ENCODE measurements at regions not wholly inside any gene's neighbourhood (a gene's known extent, or its start where the extent isn't known, plus 50 kb on each side); places are given as distances from the start of the nearest gene placed in this dataset.
A peak's percentile ranks its signal among the peaks of the same experiment; 100 is the strongest.

- no peaks in the 10 kb centered on the region for H3K36me3 ChIP-seq
- H3K4me3 ChIP-seq, result no peak overlapping the region
- no peaks in the 10 kb centered on the region for H3K27me3 ChIP-seq (replicated peaks)
- no peaks in the 10 kb centered on the region for H3K9me3 ChIP-seq (replicated peaks)
- no peak overlapping the region for H3K27ac ChIP-seq
- H3K4me1 ChIP-seq (replicated peaks), result peaks cover 25% of the 10 kb centered on the region
- DNase-seq (ENCODE audit: low read depth in 1 of 2, low spot score in 2 of 2), result no peak
Observed at GRCh38 chr5:82353522-82353921, 75.4 kb upstream of the RPS23 start.

GRCh38 chr5:82352146-82352791, 74.1 kb upstream of the RPS23 start:
- no peak for DNase-seq (ENCODE audit: low read depth in 1 of 2, low spot score in 2 of 2)

GRCh38 chr5:82351754-82352145, 73.6 kb upstream of the RPS23 start:
- H3K27ac ChIP-seq, result no peak overlapping the region
- H3K4me1 ChIP-seq (replicated peaks), result peaks cover 31% of the 10 kb centered on the region
- H3K27me3 ChIP-seq (replicated peaks), result no peaks in the 10 kb centered on the region
- DNase-seq (ENCODE audit: low read depth in 1 of 2, low spot score in 2 of 2), result peak in 1 of 2 experiments; percentile 66
- no peaks in the 10 kb centered on the region for H3K36me3 ChIP-seq
- H3K9me3 ChIP-seq (replicated peaks), result no peaks in the 10 kb centered on the region
- H3K4me3 ChIP-seq, result no peak overlapping the region

More at GRCh38 chr5:82352146-82352791, 74.1 kb upstream of the RPS23 start:
- Histone ChIP-seq H3K4me3 (no peak overlapping the region), H3K27ac (no peak overlapping the region), H3K36me3 (no peaks in the 10 kb centered on the region), H3K4me1 (replicated peaks) (peaks cover 31% of the 10 kb centered on the region), H3K9me3 (replicated peaks) (no peaks in the 10 kb centered on the region), H3K27me3 (replicated peaks) (no peaks in the 10 kb centered on the region)

DNA sequence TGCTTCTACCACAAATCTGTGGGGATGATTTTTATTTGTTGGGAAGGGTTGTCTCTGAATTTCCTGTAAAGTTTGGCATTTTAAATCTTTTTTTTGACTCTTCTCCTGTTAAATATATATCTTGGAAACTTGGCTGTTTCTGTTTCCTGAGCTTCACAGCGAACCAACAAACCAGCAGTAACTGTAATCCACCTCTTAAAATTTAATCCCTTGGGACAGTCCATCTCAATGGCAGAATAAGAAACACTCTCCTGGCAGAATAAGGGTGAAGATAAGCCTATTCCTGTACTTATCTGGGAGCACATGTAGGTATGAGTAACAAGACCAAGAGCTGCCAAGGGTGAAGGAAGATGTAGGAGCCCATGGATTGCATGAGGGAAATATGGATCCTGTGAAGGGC, 73.1 kb upstream of the RPS23 start:
- no peaks in the 10 kb centered on the region for H3K27me3 ChIP-seq (replicated peaks)
- H3K4me1 ChIP-seq (replicated peaks), result peaks cover 27% of the 10 kb centered on the region
- H3K4me3 ChIP-seq, result no peak overlapping the region
- no peaks in the 10 kb centered on the region for H3K9me3 ChIP-seq (replicated peaks)
- no peaks in the 10 kb centered on the region for H3K36me3 ChIP-seq
- H3K27ac ChIP-seq, result no peak overlapping the region
- no peak for DNase-seq (ENCODE audit: low read depth in 1 of 2, low spot score in 2 of 2)

DNA sequence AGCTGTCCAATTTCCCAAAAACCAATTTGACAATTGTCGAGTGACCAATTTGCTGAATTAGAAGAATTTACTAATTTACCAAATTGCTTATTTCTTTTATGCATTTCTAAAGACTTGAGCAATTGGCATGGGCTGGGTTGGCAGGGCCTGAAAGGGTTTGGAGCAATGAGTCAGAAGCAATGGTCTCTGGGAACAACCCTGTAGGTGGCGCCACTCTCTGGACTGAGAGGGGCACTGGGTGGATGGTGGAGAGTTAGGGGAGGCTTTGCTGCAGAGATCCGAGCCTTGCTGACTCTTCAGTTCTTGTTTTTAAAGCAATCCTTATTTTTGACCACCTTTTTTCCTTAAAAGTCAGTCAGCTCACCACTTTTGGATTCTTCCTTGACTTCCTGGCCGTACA, 71.5 kb upstream of the RPS23 start:
- Histone ChIP-seq H3K4me3 (no peak overlapping the region), H3K27ac (no peak overlapping the region), H3K9me3 (replicated peaks) (no peaks in the 10 kb centered on the region), H3K4me1 (replicated peaks) (peaks cover 27% of the 10 kb centered on the region), H3K36me3 (no peaks in the 10 kb centered on the region), H3K27me3 (replicated peaks) (no peaks in the 10 kb centered on the region)
- no peak for DNase-seq (ENCODE audit: low read depth in 1 of 2, low spot score in 2 of 2)

GRCh38 chr5:82348784-82349425, 70.8 kb upstream of the RPS23 start:
- DNase-seq (ENCODE audit: low read depth in 1 of 2, low spot score in 2 of 2), result no peak
- Histone ChIP-seq H3K27me3 (replicated peaks) (no peaks in the 10 kb centered on the region), H3K4me1 (replicated peaks) (peaks cover 27% of the 10 kb centered on the region), H3K4me3 (no peak overlapping the region), H3K9me3 (replicated peaks) (no peaks in the 10 kb centered on the region), H3K36me3 (no peaks in the 10 kb centered on the region), H3K27ac (no peak overlapping the region)

DNA sequence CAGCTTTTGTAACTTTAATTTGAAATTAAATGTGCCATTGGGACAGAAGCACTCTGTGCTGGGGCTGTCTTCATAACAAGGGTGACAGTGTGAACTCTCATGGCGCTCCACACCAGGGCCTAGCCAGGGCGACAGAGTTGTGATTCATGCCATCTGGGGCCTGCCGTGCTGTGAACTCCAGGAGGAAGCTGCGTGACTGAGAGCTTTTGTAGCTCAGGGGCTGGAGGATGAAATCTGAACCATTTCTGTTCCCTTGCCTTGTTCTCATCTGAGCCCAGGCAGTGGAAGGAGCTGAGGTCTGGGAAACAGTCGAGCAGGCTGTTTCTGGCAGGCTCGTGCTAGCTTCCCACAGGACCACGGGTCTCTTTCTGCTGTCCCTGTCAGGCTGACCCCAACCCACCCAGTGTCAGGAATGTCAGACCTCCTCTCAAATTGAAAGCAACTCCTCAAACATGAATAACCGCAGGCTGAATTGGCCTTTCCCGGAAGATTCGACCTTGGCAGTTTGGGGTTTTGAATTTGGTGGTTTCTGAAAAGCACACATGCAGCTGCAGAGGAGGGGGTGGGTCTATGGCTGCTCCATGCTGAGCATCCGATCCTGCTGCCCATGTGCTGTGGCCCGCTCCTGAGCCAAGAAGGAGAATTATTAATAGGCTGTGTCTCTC, 69.2 kb upstream of the RPS23 start:
- no peaks in the 10 kb centered on the region for H3K9me3 ChIP-seq (replicated peaks)
- H3K27ac ChIP-seq, result peak overlapping the region; percentile 30
- no peaks in the 10 kb centered on the region for H3K36me3 ChIP-seq
- DNase-seq (ENCODE audit: low read depth in 1 of 2, low spot score in 2 of 2), result peak; percentile 53
- peaks cover 24% of the 10 kb centered on the region for H3K4me1 ChIP-seq (replicated peaks)
- no peaks in the 10 kb centered on the region for H3K27me3 ChIP-seq (replicated peaks)
- H3K4me3 ChIP-seq, result no peak overlapping the region

- Histone ChIP-seq H3K36me3 (no peaks in the 10 kb centered on the region), H3K9me3 (replicated peaks) (no peaks in the 10 kb centered on the region), H3K27ac (peak overlapping the region; percentile 30), H3K4me1 (replicated peaks) (peaks cover 19% of the 10 kb centered on the region), H3K4me3 (no peak overlapping the region), H3K27me3 (replicated peaks) (no peaks in the 10 kb centered on the region)
- DNase-seq (ENCODE audit: low read depth in 1 of 2, low spot score in 2 of 2), result no peak
Observed at GRCh38 chr5:82346399-82347165, 68.4 kb upstream of the RPS23 start.

GRCh38 chr5:82345108-82345507, 67.0 kb upstream of the RPS23 start:
- Histone ChIP-seq H3K4me3 (no peak overlapping the region), H3K36me3 (no peaks in the 10 kb centered on the region), H3K9me3 (replicated peaks) (no peaks in the 10 kb centered on the region), H3K27ac (no peak overlapping the region), H3K27me3 (replicated peaks) (no peaks in the 10 kb centered on the region), H3K4me1 (replicated peaks) (peaks cover 19% of the 10 kb centered on the region)
- DNase-seq (ENCODE audit: low read depth in 1 of 2, low spot score in 2 of 2), result no peak

DNA sequence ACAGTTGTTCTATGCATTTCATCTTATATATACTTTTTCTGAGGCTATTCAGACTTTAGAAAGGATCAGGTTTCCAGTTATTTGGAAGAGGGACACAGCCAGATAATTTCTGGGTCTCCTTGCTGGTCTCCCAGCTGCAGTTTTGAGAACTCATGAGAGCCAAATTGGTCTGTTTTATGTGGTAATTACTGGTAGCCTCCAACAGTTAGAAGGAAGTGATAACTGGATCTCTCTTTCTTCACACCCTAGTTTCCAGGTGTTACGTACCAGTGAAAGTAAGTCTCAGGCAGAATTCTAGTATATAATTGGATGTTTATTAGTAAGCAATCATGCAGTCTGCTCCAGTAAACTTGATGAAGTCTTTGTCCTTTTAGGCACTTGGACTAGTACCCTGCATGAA, 63.2 kb upstream of the RPS23 start:
- DNase-seq (ENCODE audit: low read depth in 1 of 2, low spot score in 2 of 2), result no peak
- no peaks in the 10 kb centered on the region for H3K9me3 ChIP-seq (replicated peaks)
- H3K27me3 ChIP-seq (replicated peaks), result no peaks in the 10 kb centered on the region
- H3K4me1 ChIP-seq (replicated peaks), result peaks cover 1% of the 10 kb centered on the region
- no peaks in the 10 kb centered on the region for H3K36me3 ChIP-seq
- H3K4me3 ChIP-seq, result no peak overlapping the region
- H3K27ac ChIP-seq, result no peak overlapping the region

DNA sequence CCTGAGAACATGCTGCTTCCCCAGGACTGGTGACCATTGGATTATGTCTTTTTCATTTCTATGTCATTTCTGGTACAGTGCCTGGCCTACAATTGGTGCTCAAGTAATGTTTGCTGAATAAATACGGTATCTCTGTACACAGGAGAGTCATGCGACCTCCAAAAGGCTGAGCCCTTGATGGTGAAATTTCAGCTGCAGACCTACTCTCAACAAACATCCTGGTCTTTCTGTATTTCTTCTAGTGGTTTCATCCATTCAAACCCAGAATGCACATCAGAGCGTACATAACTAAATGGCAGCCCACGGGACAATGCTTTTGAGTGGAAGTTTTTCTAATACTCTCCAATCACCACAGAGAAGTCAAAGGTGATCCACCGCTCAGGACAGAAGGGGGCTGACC, 62.6 kb upstream of the RPS23 start:
- DNase-seq (ENCODE audit: low read depth in 1 of 2, low spot score in 2 of 2), result no peak
- Histone ChIP-seq H3K36me3 (no peaks in the 10 kb centered on the region), H3K9me3 (replicated peaks) (no peaks in the 10 kb centered on the region), H3K27ac (no peak overlapping the region), H3K27me3 (replicated peaks) (no peaks in the 10 kb centered on the region), H3K4me3 (no peak overlapping the region), H3K4me1 (replicated peaks) (peaks cover 7% of the 10 kb centered on the region)

DNA sequence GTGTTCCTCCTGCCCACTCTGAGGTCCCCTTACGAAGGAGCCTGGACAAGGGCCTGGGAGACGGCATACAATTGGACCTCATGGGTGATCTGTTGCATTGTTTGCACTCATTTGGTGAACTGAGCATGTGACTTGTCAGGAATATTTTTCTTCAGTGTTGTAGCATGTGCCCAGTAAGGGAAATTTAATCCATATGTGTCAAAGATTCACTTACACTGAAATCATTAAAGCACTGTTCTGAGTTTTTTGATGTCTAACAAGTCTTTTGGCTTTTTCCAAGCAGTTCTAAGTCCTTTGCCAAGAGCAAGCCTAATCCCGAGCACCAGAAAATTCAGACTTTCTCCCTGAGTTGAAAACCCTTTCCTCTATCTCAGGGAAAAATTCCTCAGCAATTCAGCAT, 61.6 kb upstream of the RPS23 start:
- DNase-seq (ENCODE audit: low read depth in 1 of 2, low spot score in 2 of 2), result no peak
- no peak overlapping the region for H3K4me3 ChIP-seq
- peaks cover 17% of the 10 kb centered on the region for H3K4me1 ChIP-seq (replicated peaks)
- H3K36me3 ChIP-seq, result no peaks in the 10 kb centered on the region
- H3K9me3 ChIP-seq (replicated peaks), result no peaks in the 10 kb centered on the region
- H3K27ac ChIP-seq, result no peak overlapping the region
- H3K27me3 ChIP-seq (replicated peaks), result no peaks in the 10 kb centered on the region

- Histone ChIP-seq H3K36me3 (no peaks in the 10 kb centered on the region), H3K4me3 (no peak overlapping the region), H3K4me1 (replicated peaks) (peaks cover 26% of the 10 kb centered on the region), H3K9me3 (replicated peaks) (no peaks in the 10 kb centered on the region), H3K27ac (no peak overlapping the region), H3K27me3 (replicated peaks) (no peaks in the 10 kb centered on the region)
- no peak for DNase-seq (ENCODE audit: low read depth in 1 of 2, low spot score in 2 of 2)
Observed at GRCh38 chr5:82338771-82339373, 60.7 kb upstream of the RPS23 start.

Measured in SJSA1 (cell line).